ENCODE measurements at regions not wholly inside any gene's neighbourhood (a gene's known extent, or its start where the extent isn't known, plus 50 kb on each side); places are given as distances from the start of the nearest gene placed in this dataset.

- no peak for ATAC-seq
These were observed 274.9 kb upstream of the ZPLD1 start for GRCh38 chr3:102159810-102160451.

GRCh38 chr3:102161384-102162006, 273.3 kb upstream of the ZPLD1 start:
- peak; percentile 42 to 50 for ATAC-seq

- ATAC-seq = peak; percentile 90 to 96
These were observed 272.6 kb upstream of the ZPLD1 start for GRCh38 chr3:102162251-102162650.

- no peak for ATAC-seq
These were observed 271.6 kb upstream of the ZPLD1 start for GRCh38 chr3:102163039-102163817.

GRCh38 chr3:102163818-102164154, 271.0 kb upstream of the ZPLD1 start:
- ATAC-seq = no peak

GRCh38 chr3:102165367-102165766, 269.4 kb upstream of the ZPLD1 start:
- ATAC-seq = no peak

GRCh38 chr3:102169915-102170479, 264.8 kb upstream of the ZPLD1 start:
- ATAC-seq = no peak

GRCh38 chr3:102170545-102170944, 264.3 kb upstream of the ZPLD1 start:
- no peak for ATAC-seq

GRCh38 chr3:102174312-102174712, 260.5 kb upstream of the ZPLD1 start:
- no peak for ATAC-seq

GRCh38 chr3:102174832-102175374, 259.9 kb upstream of the ZPLD1 start:
- no peak for ATAC-seq

- ATAC-seq = no peak
These were observed 258.3 kb upstream of the ZPLD1 start for GRCh38 chr3:102176333-102177050.

GRCh38 chr3:102177075-102177755, 257.6 kb upstream of the ZPLD1 start:
- no peak for ATAC-seq

- ATAC-seq = no peak
These were observed 256.0 kb upstream of the ZPLD1 start for GRCh38 chr3:102178817-102179216.

GRCh38 chr3:102179326-102180177, 255.3 kb upstream of the ZPLD1 start:
- no peak for ATAC-seq

- peak in 1 of 2 donors; percentile 38 for ATAC-seq
These were observed 254.4 kb upstream of the ZPLD1 start for GRCh38 chr3:102180280-102180931.

GRCh38 chr3:102181175-102181920, 253.5 kb upstream of the ZPLD1 start:
- ATAC-seq = no peak

GRCh38 chr3:102182162-102182561, 252.7 kb upstream of the ZPLD1 start:
- ATAC-seq = no peak

GRCh38 chr3:102183186-102183585, 251.6 kb upstream of the ZPLD1 start:
- ATAC-seq = no peak

- ATAC-seq = no peak
These were observed 251.2 kb upstream of the ZPLD1 start for GRCh38 chr3:102183623-102184022.

- no peak for ATAC-seq
These were observed 245.3 kb upstream of the ZPLD1 start for GRCh38 chr3:102189541-102189940.
